ENCODE measurements at regions not wholly inside any gene's neighbourhood (a gene's known extent, or its start where the extent isn't known, plus 50 kb on each side); places are given as distances from the start of the nearest gene placed in this dataset.
"Not testable (repeated sequence)": the region's sequence is repeated elsewhere in the genome, so short reads cannot be mapped to it uniquely, and the experiment has no call there.

DNA sequence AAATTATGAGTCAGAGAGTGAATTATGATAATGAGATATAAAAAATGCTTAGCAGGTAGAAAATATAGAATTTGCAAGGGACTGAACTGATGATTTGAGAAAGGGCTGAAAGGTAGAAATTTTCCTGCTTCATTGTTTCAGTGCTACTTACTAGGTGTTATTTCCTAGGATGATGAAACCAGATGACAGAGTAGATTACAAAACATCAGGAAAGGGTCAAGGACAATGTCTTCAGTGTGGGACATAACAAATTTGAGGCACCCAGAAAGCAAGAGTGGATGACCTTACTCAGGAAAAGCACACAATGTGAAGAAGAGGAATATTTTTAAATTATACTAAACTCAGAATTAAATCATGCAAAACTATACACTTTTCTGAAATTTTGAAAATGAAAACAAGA is 102.1 kb downstream of the SHCBP1 start:
- no peak for DNase-seq (ENCODE audit: low read depth in 2 of 3, low spot score in 2 of 3)

DNA sequence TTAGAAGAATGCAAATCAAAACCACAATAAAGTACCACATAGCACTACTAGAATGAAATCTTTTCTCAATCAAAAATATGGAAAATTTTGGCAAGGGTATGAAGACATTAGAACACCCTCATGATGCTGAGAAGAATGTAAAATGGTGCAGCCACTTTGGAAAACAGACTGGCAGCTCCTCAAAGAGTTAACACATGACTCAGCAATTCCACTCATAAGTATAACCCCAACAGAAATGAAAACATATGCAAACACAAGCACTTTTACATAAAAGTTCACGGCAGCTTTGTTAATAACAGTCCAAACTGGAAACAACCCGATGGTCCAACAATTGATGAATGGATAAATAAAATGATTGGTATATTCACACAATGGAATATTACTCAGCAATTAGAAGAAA is 124.5 kb downstream of the SHCBP1 start:
- DNase-seq (ENCODE audit: low read depth in 2 of 3, low spot score in 2 of 3): no peak

DNA sequence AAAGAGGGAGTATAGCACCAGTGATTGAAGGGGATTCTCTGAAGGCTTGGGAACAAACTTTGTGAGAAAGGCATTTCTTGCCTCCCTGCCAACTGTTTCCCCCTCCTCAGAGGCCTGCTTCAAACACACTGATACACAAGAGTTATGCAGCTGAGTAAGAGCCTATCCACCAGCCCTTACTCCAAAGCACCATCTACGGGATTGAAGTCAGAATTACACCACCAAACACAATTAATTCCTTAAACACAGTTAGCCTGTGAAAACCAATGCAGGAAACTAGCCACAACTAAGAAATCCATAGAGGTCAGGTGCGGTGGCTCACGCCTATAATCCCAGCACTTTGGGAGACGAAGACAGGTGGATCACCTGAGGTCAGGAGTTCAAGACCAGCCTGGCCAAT is 138.3 kb downstream of the SHCBP1 start:
- no peak for DNase-seq (ENCODE audit: low read depth in 2 of 3, low spot score in 2 of 3)

DNA sequence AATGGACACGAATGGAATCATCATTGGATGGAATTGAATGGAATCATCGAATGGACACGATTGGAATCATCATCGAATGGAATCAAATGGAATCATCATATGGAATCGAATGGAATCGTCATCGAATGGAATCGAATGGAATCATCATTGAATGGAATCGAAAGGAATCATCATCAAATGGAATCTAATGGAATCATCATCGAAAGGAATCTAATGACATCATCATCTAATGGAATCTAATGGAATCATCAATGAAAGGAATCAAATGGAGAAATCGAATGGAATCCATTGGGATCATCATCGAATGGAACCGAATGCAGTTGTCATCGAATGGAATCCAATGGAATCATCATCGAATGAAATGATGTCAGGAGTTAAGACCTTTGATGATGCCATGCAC is 154.9 kb downstream of the SHCBP1 start:
- no peak for DNase-seq (ENCODE audit: low read depth in 2 of 3, low spot score in 2 of 3)

GRCh38 chr16:46454801-46455200 is 166.4 kb downstream of the SHCBP1 start:
- not testable (repeated sequence) for DNase-seq (ENCODE audit: low read depth in 2 of 3, low spot score in 2 of 3)

DNA sequence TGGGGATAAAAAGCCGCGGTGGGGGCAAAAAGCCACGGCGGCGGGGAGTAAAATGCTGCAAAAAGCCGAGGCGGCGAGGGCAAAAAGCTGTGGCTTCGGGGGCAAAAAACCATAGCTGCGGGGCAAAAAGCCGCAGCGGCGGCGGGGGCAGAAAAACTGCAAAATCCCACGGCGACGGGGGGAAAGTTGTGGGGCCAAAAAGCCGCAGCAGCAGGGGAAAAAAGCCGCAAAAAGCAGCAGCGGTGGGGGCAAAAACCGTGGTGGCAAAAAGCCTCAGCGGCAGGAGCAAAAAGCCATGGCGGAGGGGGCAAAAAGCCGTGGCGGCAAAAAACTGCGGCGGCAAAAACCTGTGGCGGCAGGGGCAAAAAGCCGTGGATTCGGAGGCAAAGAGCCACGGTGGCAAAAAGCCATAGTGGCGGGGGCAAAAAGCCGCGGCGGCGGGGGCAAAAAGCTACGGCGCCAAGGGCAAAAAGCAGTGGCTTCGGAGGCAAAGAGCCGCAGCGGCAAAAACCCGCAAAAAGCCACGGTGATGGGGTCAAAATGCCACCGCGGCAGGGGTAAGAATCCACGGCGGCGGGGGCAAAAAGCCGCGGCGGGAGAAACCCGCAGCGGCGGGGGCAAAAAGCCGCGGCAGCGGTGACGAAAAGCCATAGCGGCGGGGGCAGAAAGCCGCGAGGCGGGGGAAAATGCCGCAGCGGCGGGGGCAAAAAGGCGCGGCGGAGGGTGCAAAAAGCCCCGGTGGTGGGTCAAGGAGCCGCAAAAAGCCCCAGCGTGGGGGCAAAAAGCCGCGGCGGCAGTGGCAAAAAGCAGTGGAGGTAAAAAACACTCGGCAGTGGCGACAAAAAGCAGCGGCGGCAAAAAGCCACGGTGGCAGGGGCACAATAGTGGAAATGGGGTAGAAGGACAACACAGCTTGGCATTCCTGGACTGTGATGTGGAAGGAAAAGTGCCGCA is 192.8 kb downstream of the SHCBP1 start:
- DNase-seq (ENCODE audit: low read depth in 2 of 3, low spot score in 2 of 3): no peak

GRCh38 chr16:46427340-46428107 is 193.7 kb downstream of the SHCBP1 start:
- DNase-seq (ENCODE audit: low read depth in 2 of 3, low spot score in 2 of 3): no peak

DNA sequence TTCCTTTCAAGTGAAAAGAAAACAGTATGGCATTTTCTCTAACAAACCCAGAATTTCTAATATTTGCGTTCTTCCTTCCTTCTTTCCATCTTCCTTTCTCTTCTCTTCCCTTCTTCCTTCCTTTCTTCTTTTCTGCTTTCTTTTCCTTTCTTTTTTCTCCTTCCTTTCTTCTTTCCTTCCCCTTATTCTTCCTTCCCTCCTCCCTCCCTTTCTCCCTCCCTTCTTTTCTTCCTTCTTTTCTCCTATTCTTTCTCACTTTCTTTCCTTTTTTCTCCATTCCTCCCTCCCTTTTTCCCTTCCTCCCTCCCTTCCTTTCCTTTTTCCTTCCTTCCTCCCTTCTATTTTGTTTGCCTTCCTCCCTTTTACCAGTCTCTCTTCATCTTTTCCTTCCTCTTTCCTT is 194.8 kb downstream of the SHCBP1 start:
- no peak for DNase-seq (ENCODE audit: low read depth in 2 of 3, low spot score in 2 of 3)

- DNase-seq (ENCODE audit: low read depth in 2 of 3, low spot score in 2 of 3): no peak
These were observed 217.2 kb downstream of the SHCBP1 start for GRCh38 chr16:46404028-46404427.

- DNase-seq (ENCODE audit: low read depth in 2 of 3, low spot score in 2 of 3): not testable (repeated sequence)
These were observed 222.6 kb downstream of the SHCBP1 start for GRCh38 chr16:46398559-46398958.

DNA sequence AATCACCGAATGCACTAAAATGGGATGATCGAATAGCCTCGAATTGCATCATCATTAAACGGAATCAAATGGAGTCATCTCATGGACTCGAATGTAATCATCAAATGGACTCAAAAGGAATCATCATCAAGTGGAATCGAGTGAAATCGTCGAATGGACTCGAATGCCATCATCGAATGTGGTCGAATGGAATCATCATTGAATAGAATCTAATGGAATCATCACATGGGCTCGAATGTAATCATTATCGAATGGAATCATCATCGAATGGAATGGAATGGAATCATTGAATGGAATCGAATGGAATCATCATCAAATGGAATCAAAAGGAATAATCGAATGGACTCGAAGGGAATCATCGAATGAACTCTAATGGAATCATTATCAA is 224.3 kb downstream of the SHCBP1 start:
- DNase-seq (ENCODE audit: low read depth in 2 of 3, low spot score in 2 of 3): not testable (repeated sequence)

GRCh38 chr16:46396131-46396882 is 224.9 kb downstream of the SHCBP1 start:
- DNase-seq (ENCODE audit: low read depth in 2 of 3, low spot score in 2 of 3): peak in 1 of 3 donors; percentile 19

- peak in 1 of 3 donors; percentile 26 for DNase-seq (ENCODE audit: low read depth in 2 of 3, low spot score in 2 of 3)
These were observed 225.7 kb downstream of the SHCBP1 start for GRCh38 chr16:46395391-46395921.

- DNase-seq (ENCODE audit: low read depth in 2 of 3, low spot score in 2 of 3): peak in 1 of 3 donors; percentile 33
These were observed 226.2 kb downstream of the SHCBP1 start for GRCh38 chr16:46394963-46395362.

GRCh38 chr16:46394149-46394548 is 227.0 kb downstream of the SHCBP1 start:
- DNase-seq (ENCODE audit: low read depth in 2 of 3, low spot score in 2 of 3): peak in 1 of 3 donors; percentile 9

GRCh38 chr16:46392930-46393722 is 228.1 kb downstream of the SHCBP1 start:
- peak in 1 of 3 donors; percentile 46 for DNase-seq (ENCODE audit: low read depth in 2 of 3, low spot score in 2 of 3)

DNA sequence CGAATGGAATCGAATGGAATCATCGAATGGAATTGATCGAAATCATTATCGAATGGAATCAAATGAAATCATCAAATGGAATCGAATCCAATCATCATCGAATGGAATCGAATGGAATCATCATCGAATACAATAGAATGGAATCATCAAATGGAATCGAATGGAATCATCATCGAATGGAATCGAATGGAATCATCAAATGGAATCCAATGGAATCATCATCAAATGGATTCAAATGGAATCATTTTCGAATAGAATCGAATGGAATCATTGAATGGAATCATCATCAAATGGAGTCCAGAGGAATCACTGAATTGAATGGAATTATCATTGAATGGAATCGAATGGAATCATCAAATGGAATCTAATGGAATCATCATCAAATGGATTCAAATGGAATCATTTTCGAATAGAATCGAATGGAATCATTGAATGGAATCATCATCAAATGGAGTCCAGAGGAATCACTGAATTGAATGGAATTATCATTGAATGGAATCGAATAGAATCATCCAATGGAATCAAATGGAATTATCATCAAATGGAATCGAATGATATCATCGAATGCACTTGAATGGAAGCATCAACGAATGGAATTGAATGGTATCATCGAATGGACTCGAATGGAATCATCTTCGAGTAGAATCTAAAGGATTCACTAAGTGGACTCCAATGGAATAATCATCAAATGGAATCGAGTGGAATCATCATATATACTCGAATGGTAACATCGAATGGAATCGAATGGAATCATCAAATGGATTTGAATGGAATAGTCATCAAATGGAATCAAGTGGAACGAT is 230.3 kb downstream of the SHCBP1 start:
- peak in 1 of 3 donors; percentile 35 for DNase-seq (ENCODE audit: low read depth in 2 of 3, low spot score in 2 of 3)

GRCh38 chr16:46389561-46390041 is 231.6 kb downstream of the SHCBP1 start:
- peak; percentile 28 to 91 (median 86) for DNase-seq (ENCODE audit: low read depth in 2 of 3, low spot score in 2 of 3)
